Calu3 (cell line): ENCODE measurements at regions not wholly inside any gene's neighbourhood (a gene's known extent, or its start where the extent isn't known, plus 50 kb on each side); places are given as distances from the start of the nearest gene placed in this dataset.

Source experiments
- BruUV-seq: library from RNA; stranded (reverse); fragments of 400-500 nt; replicated peaks from 2 replicates; lab custom pipeline; 2021; lab: Mats Ljungman, UMichigan
- CTCF ChIA-PET: fragments of 300-600 bp; sonication (Branson Sonifier 250); formaldehyde crosslinking; loops from one replicate; lab custom pipeline; 2022; ENCODE audit warnings: antibody characterized with exemption; lab: Charles Lee
- DNase-seq: peaks from one replicate; pipeline ENCODE4 v3.0.0; 2022
- H3K27ac Mint-ChIP-seq: one replicate; pipeline ENCODE4 v1.8.0; 2022; ENCODE audit warnings: mixed read lengths; ENCODE audit not compliant: unreplicated experiment
- H3K27me3 Mint-ChIP-seq: one replicate; pipeline ENCODE4 v1.8.0; 2022; ENCODE audit warnings: mixed read lengths; ENCODE audit not compliant: unreplicated experiment
- H3K36me3 Mint-ChIP-seq: one replicate; pipeline ENCODE4 v1.8.0; 2022; ENCODE audit warnings: mild to moderate bottlenecking, moderate library complexity, mixed read lengths; ENCODE audit not compliant: insufficient read depth, unreplicated experiment
- H3K4me1 Mint-ChIP-seq: one replicate; pipeline ENCODE4 v1.8.0; 2022; ENCODE audit warnings: mild to moderate bottlenecking, low read depth, mixed read lengths; ENCODE audit not compliant: unreplicated experiment
- H3K4me3 Mint-ChIP-seq: one replicate; pipeline ENCODE4 v1.8.0; 2022; ENCODE audit warnings: mild to moderate bottlenecking, low read depth, moderate library complexity, mixed read lengths; ENCODE audit not compliant: unreplicated experiment
- H3K9me3 Mint-ChIP-seq: one replicate; pipeline ENCODE4 v1.8.0; 2022; ENCODE audit warnings: low read depth, mixed read lengths; ENCODE audit not compliant: unreplicated experiment
- intact Hi-C: fragments of 100-400 bp; cut with micrococcal nuclease; formaldehyde crosslinking; loops from one replicate; pipeline ENCODE4 v1.10.0; 2022; ENCODE audit not compliant: unreplicated experiment
- TF ChIP-seq, protein P1 (sequence below): fragments of 200-600 bp; IDR thresholded peaks from one replicate; pipeline ENCODE4 v1.8.0; 2022; ENCODE audit warnings: antibody characterized with exemption; ENCODE audit not compliant: unreplicated experiment

DNA sequence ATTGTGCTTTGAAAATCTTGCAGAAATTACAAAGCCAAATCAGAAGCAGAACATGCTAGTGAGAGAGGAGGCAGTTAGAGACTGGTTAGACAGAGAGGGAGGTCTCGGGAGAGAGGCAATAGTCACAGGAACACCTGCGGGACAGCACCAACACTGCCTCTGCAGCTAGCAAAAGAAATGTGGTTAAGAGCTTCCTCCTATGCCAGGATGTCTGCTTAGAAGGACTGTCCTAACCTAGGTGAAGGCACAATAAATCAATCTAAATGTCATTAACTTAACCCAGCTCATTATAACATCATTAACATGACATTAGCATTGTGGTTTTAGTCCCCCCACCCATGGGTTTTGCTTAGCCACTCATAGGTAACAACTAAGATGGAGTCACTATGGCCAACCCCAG is 726.7 kb downstream of the PCDH18 start:
- BruUV-seq, result no TSS peak
- intact Hi-C loops, result no loop called here
- DNase-seq, result no peak
- Mint-ChIP-seq H3K4me1 (peaks cover 10% of the 10 kb centered on the region), H3K36me3 (no peaks in the 10 kb centered on the region), H3K9me3 (peaks cover 5% of the 10 kb centered on the region), H3K4me3 (no peak overlapping the region), H3K27me3 (no peaks in the 10 kb centered on the region), H3K27ac (no peak overlapping the region)
- TF ChIP-seq, protein P1, sequence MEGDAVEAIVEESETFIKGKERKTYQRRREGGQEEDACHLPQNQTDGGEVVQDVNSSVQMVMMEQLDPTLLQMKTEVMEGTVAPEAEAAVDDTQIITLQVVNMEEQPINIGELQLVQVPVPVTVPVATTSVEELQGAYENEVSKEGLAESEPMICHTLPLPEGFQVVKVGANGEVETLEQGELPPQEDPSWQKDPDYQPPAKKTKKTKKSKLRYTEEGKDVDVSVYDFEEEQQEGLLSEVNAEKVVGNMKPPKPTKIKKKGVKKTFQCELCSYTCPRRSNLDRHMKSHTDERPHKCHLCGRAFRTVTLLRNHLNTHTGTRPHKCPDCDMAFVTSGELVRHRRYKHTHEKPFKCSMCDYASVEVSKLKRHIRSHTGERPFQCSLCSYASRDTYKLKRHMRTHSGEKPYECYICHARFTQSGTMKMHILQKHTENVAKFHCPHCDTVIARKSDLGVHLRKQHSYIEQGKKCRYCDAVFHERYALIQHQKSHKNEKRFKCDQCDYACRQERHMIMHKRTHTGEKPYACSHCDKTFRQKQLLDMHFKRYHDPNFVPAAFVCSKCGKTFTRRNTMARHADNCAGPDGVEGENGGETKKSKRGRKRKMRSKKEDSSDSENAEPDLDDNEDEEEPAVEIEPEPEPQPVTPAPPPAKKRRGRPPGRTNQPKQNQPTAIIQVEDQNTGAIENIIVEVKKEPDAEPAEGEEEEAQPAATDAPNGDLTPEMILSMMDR, result no peak
- CTCF ChIA-PET, result no interaction called here

DNA sequence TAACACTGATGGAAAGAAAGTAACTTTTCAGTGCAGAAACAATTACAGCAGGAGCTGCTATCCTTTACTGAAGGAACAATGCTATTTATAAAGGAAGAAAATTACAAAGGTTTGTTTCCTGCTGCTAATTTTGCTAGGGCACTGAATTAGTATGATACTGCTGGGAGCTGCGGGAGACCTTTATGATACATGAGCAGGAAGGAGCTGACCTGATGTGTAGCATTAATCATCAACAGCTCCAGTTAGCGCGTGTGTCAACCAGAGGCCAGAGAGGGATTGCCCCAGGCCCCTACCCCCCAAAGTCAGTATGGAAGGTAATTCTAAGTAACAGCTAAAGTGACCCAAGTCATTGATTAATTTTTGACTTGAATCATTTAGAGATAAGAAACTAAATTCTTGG is 728.9 kb downstream of the PCDH18 start:
- Mint-ChIP-seq H3K4me1 (peaks cover 10% of the 10 kb centered on the region), H3K27me3 (no peaks in the 10 kb centered on the region), H3K9me3 (peaks cover 5% of the 10 kb centered on the region), H3K4me3 (no peak overlapping the region), H3K36me3 (no peaks in the 10 kb centered on the region), H3K27ac (no peak overlapping the region)
- TF ChIP-seq, protein P1, result no peak
- BruUV-seq, result no TSS peak
- intact Hi-C loops, result no loop called here
- peak; percentile 5 for DNase-seq
- CTCF ChIA-PET, result interaction anchor here (0.7 kb wide), 1 partner anchor 199 kb away, joined by 3 read pairs; no protein-coding TSS in a partner anchor

DNA sequence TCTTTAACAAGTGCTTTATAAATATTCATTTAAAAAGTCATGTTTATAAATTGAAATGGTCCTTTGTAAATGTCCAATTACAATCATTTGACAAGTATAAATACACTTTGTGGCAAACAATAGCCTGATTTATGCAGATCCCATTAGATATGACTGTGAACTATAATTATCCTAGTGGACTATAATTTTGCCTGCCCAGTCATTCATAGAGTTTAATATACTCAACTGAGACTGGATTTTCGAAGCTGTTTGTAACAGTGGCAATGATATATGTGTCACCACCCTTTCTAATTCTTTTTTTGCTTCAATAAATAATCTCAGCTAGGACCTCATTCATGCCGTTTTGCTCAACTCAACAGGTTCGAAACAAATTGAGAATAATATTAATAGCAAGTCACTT is 732.0 kb downstream of the PCDH18 start:
- no TSS peak for BruUV-seq
- CTCF ChIA-PET, result no interaction called here

DNA sequence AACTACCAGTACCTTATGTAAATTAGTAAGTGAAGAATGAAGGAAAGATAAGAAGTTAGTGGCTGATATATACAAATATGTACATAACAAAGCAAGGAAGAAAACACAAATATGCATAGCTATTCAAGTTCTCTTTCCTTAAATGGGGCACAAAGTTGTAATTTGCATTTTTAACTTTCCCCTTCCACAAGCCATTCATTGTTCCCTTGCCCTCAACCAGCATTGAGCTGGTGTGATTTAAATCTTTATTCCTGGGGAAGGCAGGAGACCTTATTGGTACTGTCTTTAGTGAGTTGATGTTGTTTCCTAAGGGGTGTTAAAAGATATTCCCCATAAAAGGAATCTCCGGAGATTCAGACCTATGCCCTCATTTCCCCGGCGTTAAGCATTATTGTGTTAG is 735.3 kb downstream of the PCDH18 start:
- CTCF ChIA-PET, result no interaction called here

More for the DNA sequence above, 732.0 kb downstream of the PCDH18 start:
- H3K27ac Mint-ChIP-seq, result no peak overlapping the region
- H3K4me3 Mint-ChIP-seq, result no peak overlapping the region
- H3K36me3 Mint-ChIP-seq, result no peaks in the 10 kb centered on the region
- no peaks in the 10 kb centered on the region for H3K9me3 Mint-ChIP-seq
- TF ChIP-seq, protein P1, result no peak
- peaks cover 10% of the 10 kb centered on the region for H3K4me1 Mint-ChIP-seq
- H3K27me3 Mint-ChIP-seq, result no peaks in the 10 kb centered on the region
- no peak for DNase-seq
- intact Hi-C loops, result no loop called here

More for the DNA sequence above, 735.3 kb downstream of the PCDH18 start:
- H3K4me1 Mint-ChIP-seq, result no peaks in the 10 kb centered on the region
- no peak for DNase-seq
- H3K27me3 Mint-ChIP-seq, result no peaks in the 10 kb centered on the region
- no peak overlapping the region for H3K27ac Mint-ChIP-seq
- H3K4me3 Mint-ChIP-seq, result no peak overlapping the region
- no peaks in the 10 kb centered on the region for H3K36me3 Mint-ChIP-seq
- TF ChIP-seq, protein P1, result no peak
- H3K9me3 Mint-ChIP-seq, result no peaks in the 10 kb centered on the region
- intact Hi-C loops, result no loop called here
- BruUV-seq, result no TSS peak
